ENCODE measurements at regions not wholly inside any gene's neighbourhood (a gene's known extent, or its start where the extent isn't known, plus 50 kb on each side); places are given as distances from the start of the nearest gene placed in this dataset.

DNA sequence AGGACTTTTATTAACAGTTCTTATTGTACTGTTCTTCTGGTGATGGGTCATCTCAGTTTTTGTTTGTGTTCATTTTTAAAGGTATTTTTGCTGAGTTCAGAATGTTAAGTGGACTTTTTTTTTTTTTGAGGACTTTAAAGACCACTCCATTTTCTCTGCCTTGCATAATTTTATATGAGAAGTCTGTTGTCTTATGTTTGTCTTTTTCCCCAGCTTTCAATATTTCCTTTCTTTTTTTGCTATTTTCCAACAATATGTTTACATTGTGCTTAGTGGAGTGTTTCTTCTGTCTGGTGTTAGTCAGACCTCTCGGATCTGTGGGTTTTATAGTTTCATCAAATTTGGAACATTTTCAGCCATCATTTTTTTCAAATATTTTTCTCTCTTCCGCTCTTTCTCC is 290.0 kb upstream of the TNRC6C start:
- peaks cover 10% of the 10 kb centered on the region for H3K4me1 Mint-ChIP-seq
- H3K36me3 Mint-ChIP-seq (ENCODE audit: low read depth): peaks cover 9% of the 10 kb centered on the region
- H3K4me3 Mint-ChIP-seq: no peak overlapping the region
- no peak overlapping the region for H3K27ac Mint-ChIP-seq (ENCODE audit: unreplicated experiment)
- no peaks in the 10 kb centered on the region for H3K27me3 Mint-ChIP-seq (ENCODE audit: low read depth)
- TF ChIP-seq, protein P1, sequence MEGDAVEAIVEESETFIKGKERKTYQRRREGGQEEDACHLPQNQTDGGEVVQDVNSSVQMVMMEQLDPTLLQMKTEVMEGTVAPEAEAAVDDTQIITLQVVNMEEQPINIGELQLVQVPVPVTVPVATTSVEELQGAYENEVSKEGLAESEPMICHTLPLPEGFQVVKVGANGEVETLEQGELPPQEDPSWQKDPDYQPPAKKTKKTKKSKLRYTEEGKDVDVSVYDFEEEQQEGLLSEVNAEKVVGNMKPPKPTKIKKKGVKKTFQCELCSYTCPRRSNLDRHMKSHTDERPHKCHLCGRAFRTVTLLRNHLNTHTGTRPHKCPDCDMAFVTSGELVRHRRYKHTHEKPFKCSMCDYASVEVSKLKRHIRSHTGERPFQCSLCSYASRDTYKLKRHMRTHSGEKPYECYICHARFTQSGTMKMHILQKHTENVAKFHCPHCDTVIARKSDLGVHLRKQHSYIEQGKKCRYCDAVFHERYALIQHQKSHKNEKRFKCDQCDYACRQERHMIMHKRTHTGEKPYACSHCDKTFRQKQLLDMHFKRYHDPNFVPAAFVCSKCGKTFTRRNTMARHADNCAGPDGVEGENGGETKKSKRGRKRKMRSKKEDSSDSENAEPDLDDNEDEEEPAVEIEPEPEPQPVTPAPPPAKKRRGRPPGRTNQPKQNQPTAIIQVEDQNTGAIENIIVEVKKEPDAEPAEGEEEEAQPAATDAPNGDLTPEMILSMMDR (conservative IDR thresholded peaks at IDR 0.05): no peak
- H3K9me3 Mint-ChIP-seq: peaks cover 6% of the 10 kb centered on the region
- no peak for DNase-seq (ENCODE audit: low read depth, low spot score)

DNA sequence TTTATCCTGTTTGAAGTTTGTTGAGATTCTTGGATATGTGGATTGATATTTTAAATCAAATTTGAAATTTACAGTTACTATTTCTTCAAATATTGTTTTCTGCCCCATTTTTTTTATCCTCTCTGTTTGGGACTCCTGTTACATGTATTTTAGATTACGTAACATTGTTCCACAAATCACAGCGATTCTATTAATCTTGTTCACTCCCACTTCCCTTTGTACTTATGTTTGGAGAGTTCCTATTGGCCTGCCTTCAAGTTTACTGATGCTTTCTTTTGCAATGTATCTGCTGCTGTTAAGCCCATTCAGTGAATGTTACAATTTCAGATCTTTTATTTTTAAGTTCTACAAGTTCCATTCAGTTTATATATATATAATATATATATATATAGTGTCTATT is 288.3 kb upstream of the TNRC6C start:
- Mint-ChIP-seq H3K9me3 (peaks cover 9% of the 10 kb centered on the region), H3K27me3 (ENCODE audit: low read depth) (no peaks in the 10 kb centered on the region), H3K4me3 (no peak overlapping the region), H3K36me3 (ENCODE audit: low read depth) (peaks cover 9% of the 10 kb centered on the region), H3K27ac (ENCODE audit: unreplicated experiment) (no peak overlapping the region), H3K4me1 (peaks cover 10% of the 10 kb centered on the region)
- TF ChIP-seq, protein P1 (conservative IDR thresholded peaks at IDR 0.05): no peak
- no peak for DNase-seq (ENCODE audit: low read depth, low spot score)

DNA sequence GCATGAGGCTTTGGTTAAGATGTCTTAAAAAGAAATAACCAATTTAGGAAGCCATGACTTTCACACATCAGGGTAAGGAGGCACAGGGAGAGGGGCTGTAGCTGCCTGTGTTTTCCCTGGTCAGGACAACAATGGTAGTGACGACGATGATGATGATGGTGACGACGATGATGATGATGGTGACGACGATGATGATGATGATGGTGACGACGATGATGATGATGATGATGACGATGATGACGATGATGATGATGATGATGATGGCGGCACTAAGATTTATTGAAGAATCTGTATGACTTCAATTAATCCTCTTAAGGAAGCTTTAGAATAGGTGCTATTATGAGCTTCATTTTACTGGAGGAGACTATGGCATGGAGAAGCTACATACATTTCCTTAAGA is 284.1 kb upstream of the TNRC6C start:
- Mint-ChIP-seq H3K4me3 (no peak overlapping the region), H3K27me3 (ENCODE audit: low read depth) (peaks cover 9% of the 10 kb centered on the region), H3K36me3 (ENCODE audit: low read depth) (no peaks in the 10 kb centered on the region), H3K9me3 (peaks cover 7% of the 10 kb centered on the region), H3K4me1 (peaks cover 15% of the 10 kb centered on the region), H3K27ac (ENCODE audit: unreplicated experiment) (no peak overlapping the region)
- DNase-seq (ENCODE audit: low read depth, low spot score): no peak
- TF ChIP-seq, protein P1 (conservative IDR thresholded peaks at IDR 0.05): no peak

DNA sequence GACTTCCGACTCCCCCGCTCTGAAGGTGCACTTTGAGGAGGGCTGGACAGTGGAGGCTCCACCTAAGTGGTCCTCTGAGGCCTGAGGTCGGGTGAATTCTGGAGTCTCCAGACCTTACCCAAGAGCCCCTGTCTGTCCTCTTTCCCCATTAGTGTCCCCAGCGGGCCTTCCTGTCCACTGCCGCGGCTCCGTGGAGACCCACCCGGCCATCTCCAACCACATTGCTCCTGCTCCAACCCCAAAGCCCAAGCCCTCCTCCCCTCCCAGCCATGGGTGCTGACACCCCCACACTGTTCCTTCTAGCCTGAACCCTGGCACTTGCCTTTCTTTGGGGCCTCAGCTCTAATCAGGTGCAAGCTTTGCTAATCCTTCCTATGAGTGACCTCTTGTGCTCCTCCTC is 283.1 kb upstream of the TNRC6C start:
- peaks cover 7% of the 10 kb centered on the region for H3K9me3 Mint-ChIP-seq
- H3K27me3 Mint-ChIP-seq (ENCODE audit: low read depth): peaks cover 15% of the 10 kb centered on the region
- no peaks in the 10 kb centered on the region for H3K36me3 Mint-ChIP-seq (ENCODE audit: low read depth)
- H3K4me3 Mint-ChIP-seq: no peak overlapping the region
- TF ChIP-seq, protein P1 (conservative IDR thresholded peaks at IDR 0.05): no peak
- H3K27ac Mint-ChIP-seq (ENCODE audit: unreplicated experiment): no peak overlapping the region
- no peak for DNase-seq (ENCODE audit: low read depth, low spot score)
- H3K4me1 Mint-ChIP-seq: peaks cover 15% of the 10 kb centered on the region

DNA sequence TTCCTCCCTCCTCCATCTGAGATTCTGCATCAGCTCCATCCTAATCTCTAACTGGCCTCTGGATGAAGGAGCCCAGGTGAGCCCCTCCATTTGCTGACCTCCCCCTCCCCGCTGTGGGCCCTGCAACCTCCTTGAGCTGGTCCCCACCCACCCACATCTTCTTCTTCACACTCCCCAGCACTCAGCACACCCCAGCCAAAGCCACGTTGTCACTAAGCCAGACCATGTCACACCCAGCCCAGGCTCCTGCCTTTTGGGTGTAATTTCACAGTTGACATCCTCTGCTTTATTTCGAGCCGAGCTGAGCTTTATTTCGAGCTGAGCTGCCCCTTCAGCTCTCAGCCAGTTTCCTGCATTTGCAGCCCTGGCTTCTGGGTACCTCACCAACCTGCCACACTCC is 282.7 kb upstream of the TNRC6C start:
- no peak for DNase-seq (ENCODE audit: low read depth, low spot score)
- H3K4me1 Mint-ChIP-seq: peaks cover 15% of the 10 kb centered on the region
- H3K9me3 Mint-ChIP-seq: peaks cover 7% of the 10 kb centered on the region
- no peak overlapping the region for H3K27ac Mint-ChIP-seq (ENCODE audit: unreplicated experiment)
- H3K27me3 Mint-ChIP-seq (ENCODE audit: low read depth): peaks cover 15% of the 10 kb centered on the region
- no peaks in the 10 kb centered on the region for H3K36me3 Mint-ChIP-seq (ENCODE audit: low read depth)
- H3K4me3 Mint-ChIP-seq: no peak overlapping the region
- TF ChIP-seq, protein P1 (conservative IDR thresholded peaks at IDR 0.05): no peak

DNA sequence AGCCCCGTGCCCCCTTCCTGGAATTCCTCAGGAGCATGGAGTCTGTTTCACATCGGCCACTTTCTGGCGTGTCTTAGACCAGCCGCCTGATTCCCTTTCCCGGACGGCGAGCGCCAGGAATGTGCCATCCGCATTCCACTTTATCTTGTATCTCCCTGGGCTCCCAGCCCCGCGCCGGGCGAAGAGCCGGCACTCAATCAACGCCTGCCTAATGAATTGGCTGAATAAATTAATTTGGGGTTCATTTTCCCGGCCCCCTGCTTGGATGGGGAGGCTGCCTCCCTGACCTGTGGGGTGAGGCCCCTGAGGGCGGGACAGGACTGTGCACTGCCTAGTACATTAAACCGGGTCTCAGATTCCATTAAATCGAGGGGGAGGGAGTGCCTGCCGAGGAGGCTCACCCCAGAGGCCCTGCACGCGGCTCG is 282.3 kb upstream of the TNRC6C start:
- peaks cover 7% of the 10 kb centered on the region for H3K9me3 Mint-ChIP-seq
- H3K27ac Mint-ChIP-seq (ENCODE audit: unreplicated experiment): no peak overlapping the region
- TF ChIP-seq, protein P1 (conservative IDR thresholded peaks at IDR 0.05): no peak
- no peak overlapping the region for H3K4me3 Mint-ChIP-seq
- DNase-seq (ENCODE audit: low read depth, low spot score): no peak
- peaks cover 15% of the 10 kb centered on the region for H3K4me1 Mint-ChIP-seq
- peaks cover 15% of the 10 kb centered on the region for H3K27me3 Mint-ChIP-seq (ENCODE audit: low read depth)
- no peaks in the 10 kb centered on the region for H3K36me3 Mint-ChIP-seq (ENCODE audit: low read depth)

All from neural crest cell (in vitro differentiated cells).